ENCODE measurements at regions not wholly inside any gene's neighbourhood (a gene's known extent, or its start where the extent isn't known, plus 50 kb on each side); places are given as distances from the start of the nearest gene placed in this dataset.

GRCh38 chr9:26346942-26347477 lies 545.6 kb downstream of the CAAP1 start:
- in situ Hi-C loops (cut with MboI; ENCODE audit: low pct_unique_long_range_greater_than_20kb, low sequenced_read_pairs, unreplicated experiment): no loop called here
- DNase-seq (ENCODE audit: low spot score): no peak
- TF ChIP-seq CTCF (IDR thresholded peaks at IDR 0.05; ENCODE audit: extremely low read depth, insufficient read depth, missing control alignments): no peak

GRCh38 chr9:26341545-26341944 lies 551.1 kb downstream of the CAAP1 start:
- DNase-seq (ENCODE audit: low spot score): no peak
- TF ChIP-seq CTCF (IDR thresholded peaks at IDR 0.05; ENCODE audit: extremely low read depth, insufficient read depth, missing control alignments): no peak
- in situ Hi-C loops (cut with MboI; ENCODE audit: low pct_unique_long_range_greater_than_20kb, low sequenced_read_pairs, unreplicated experiment): no loop called here

GRCh38 chr9:26339796-26340195 lies 552.8 kb downstream of the CAAP1 start:
- in situ Hi-C loops (cut with MboI; ENCODE audit: low pct_unique_long_range_greater_than_20kb, low sequenced_read_pairs, unreplicated experiment): no loop called here
- no peak for TF ChIP-seq CTCF (IDR thresholded peaks at IDR 0.05; ENCODE audit: extremely low read depth, insufficient read depth, missing control alignments)
- no peak for DNase-seq (ENCODE audit: low spot score)

- no peak for DNase-seq (ENCODE audit: low spot score)
- in situ Hi-C loops (cut with MboI; ENCODE audit: low pct_unique_long_range_greater_than_20kb, low sequenced_read_pairs, unreplicated experiment): no loop called here
- no peak for TF ChIP-seq CTCF (IDR thresholded peaks at IDR 0.05; ENCODE audit: extremely low read depth, insufficient read depth, missing control alignments)
Observed at GRCh38 chr9:26335116-26335515, 557.5 kb downstream of the CAAP1 start.

- TF ChIP-seq CTCF (IDR thresholded peaks at IDR 0.05; ENCODE audit: extremely low read depth, insufficient read depth, missing control alignments): no peak
- in situ Hi-C loops (cut with MboI; ENCODE audit: low pct_unique_long_range_greater_than_20kb, low sequenced_read_pairs, unreplicated experiment): no loop called here
- DNase-seq (ENCODE audit: low spot score): no peak
Observed at GRCh38 chr9:26334706-26335105, 557.9 kb downstream of the CAAP1 start.

- no peak for DNase-seq (ENCODE audit: low spot score)
- TF ChIP-seq CTCF (IDR thresholded peaks at IDR 0.05; ENCODE audit: extremely low read depth, insufficient read depth, missing control alignments): no peak
- in situ Hi-C loops (cut with MboI; ENCODE audit: low pct_unique_long_range_greater_than_20kb, low sequenced_read_pairs, unreplicated experiment): no loop called here
Observed at GRCh38 chr9:26331223-26331622, 561.4 kb downstream of the CAAP1 start.

- no peak for TF ChIP-seq CTCF (IDR thresholded peaks at IDR 0.05; ENCODE audit: extremely low read depth, insufficient read depth, missing control alignments)
- no peak for DNase-seq (ENCODE audit: low spot score)
- in situ Hi-C loops (cut with MboI; ENCODE audit: low pct_unique_long_range_greater_than_20kb, low sequenced_read_pairs, unreplicated experiment): no loop called here
Observed at GRCh38 chr9:26329974-26330373, 562.6 kb downstream of the CAAP1 start.

Measured in GM13977 (cell line).